Uterus (tissue), 3 donors: ENCODE measurements at regions not wholly inside any gene's neighbourhood (a gene's known extent, or its start where the extent isn't known, plus 50 kb on each side); places are given as distances from the start of the nearest gene placed in this dataset.

Experiments used
- DNase-seq, 2 donors: peaks; one replicate each; pipeline ENCODE4 v3.0.0-alpha.2; 2019 to 2020
- H3K27ac ChIP-seq, 2 donors: fragments of 200-600 bp; sonication (generic); 1 replicate in 1 of 2; 2 replicates in 1 of 2; pipeline ENCODE4 v1.5.1; 2016 to 2018
- H3K27me3 ChIP-seq, 2 donors: fragments of 200-600 bp; sonication (generic); one replicate each; pipeline ENCODE4 v1.5.1; 2018 to 2019; ENCODE audit warnings: control low read depth in 1 of 2
- H3K36me3 ChIP-seq, 2 donors: fragments of 200-600 bp; sonication (generic); one replicate each; pipeline ENCODE4 v1.5.1; 2019; ENCODE audit warnings: control low read depth in 1 of 2
- H3K4me1 ChIP-seq, 2 donors: fragments of 200-600 bp; sonication (generic); one replicate each; pipeline ENCODE4 v1.5.1; 2018 to 2019; ENCODE audit warnings: control low read depth in 1 of 2
- H3K4me3 ChIP-seq, 2 donors: fragments of 200-600 bp; sonication (generic); 1 replicate in 1 of 2; 2 replicates in 1 of 2; pipeline ENCODE4 v1.5.1; 2018 to 2019; ENCODE audit warnings: mild to moderate bottlenecking in 1 of 2
- H3K9me3 ChIP-seq, 2 donors: fragments of 200-600 bp; sonication (generic); one replicate each; pipeline ENCODE4 v1.5.1; 2019; ENCODE audit warnings: control low read depth in 1 of 2
- CTCF ChIP-seq, 4 experiments: fragments of 200-600 bp in 2 of 4; fragments of 450-650 bp in 2 of 4; sonication (generic) in 2 of 4; IDR thresholded peaks; one replicate each; pipeline ENCODE4 v1.5.1; 2016 to 2019; ENCODE audit warnings: antibody characterized with exemption in 4 of 4, mild to moderate bottlenecking in 2 of 4, moderate library complexity in 1 of 4
- POLR2A ChIP-seq, 2 donors: fragments of 450-650 bp; IDR thresholded peaks; one replicate each; pipeline ENCODE4 v1.6.1; 2016; ENCODE audit warnings: antibody characterized with exemption in 2 of 2, mild to moderate bottlenecking in 1 of 2, moderate library complexity in 1 of 2
- intact Hi-C: fragments of 100-400 bp; cut with DNase I; formaldehyde crosslinking; loops from one replicate; pipeline ENCODE4 v1.15.1; 2023; ENCODE audit warnings: low total_unique reads
- donor health status: DM: yes; HTN: yes; CAD: no.

GRCh38 chr16:79501446-79501845 lies 99.1 kb downstream of the MAF start:
- H3K4me1 ChIP-seq = no peaks in the 10 kb centered on the region
- TF ChIP-seq CTCF (IDR thresholded peaks at IDR 0.05) = no peak
- no peak for TF ChIP-seq POLR2A (IDR thresholded peaks at IDR 0.05)

GRCh38 chr16:79500866-79501265 lies 99.7 kb downstream of the MAF start:
- Histone ChIP-seq H3K27me3 (no peaks in the 10 kb centered on the region), H3K4me3 (no peak overlapping the region), H3K9me3 (no peaks in the 10 kb centered on the region), H3K4me1 (no peaks in the 10 kb centered on the region), H3K36me3 (no peaks in the 10 kb centered on the region), H3K27ac (no peak overlapping the region)
- intact Hi-C loops = no loop called here
- no peak for DNase-seq
- TF ChIP-seq POLR2A (IDR thresholded peaks at IDR 0.05) (no peak), CTCF (IDR thresholded peaks at IDR 0.05) (no peak)

More at GRCh38 chr16:79501446-79501845, 99.1 kb downstream of the MAF start:
- H3K27me3 ChIP-seq = no peaks in the 10 kb centered on the region
- no peak for DNase-seq
- H3K9me3 ChIP-seq = no peaks in the 10 kb centered on the region
- no peaks in the 10 kb centered on the region for H3K36me3 ChIP-seq
- intact Hi-C loops = no loop called here
- no peak overlapping the region for H3K4me3 ChIP-seq
- no peak overlapping the region for H3K27ac ChIP-seq

GRCh38 chr16:79500286-79500685 lies 100.3 kb downstream of the MAF start:
- H3K4me1 ChIP-seq = no peaks in the 10 kb centered on the region
- intact Hi-C loops = no loop called here
- H3K36me3 ChIP-seq = no peaks in the 10 kb centered on the region
- TF ChIP-seq POLR2A (IDR thresholded peaks at IDR 0.05) (no peak), CTCF (IDR thresholded peaks at IDR 0.05) (no peak)
- H3K27ac ChIP-seq = no peak overlapping the region
- DNase-seq = no peak
- no peaks in the 10 kb centered on the region for H3K27me3 ChIP-seq
- no peak overlapping the region for H3K4me3 ChIP-seq
- H3K9me3 ChIP-seq = no peaks in the 10 kb centered on the region

- Histone ChIP-seq H3K36me3 (no peaks in the 10 kb centered on the region), H3K4me1 (no peaks in the 10 kb centered on the region), H3K27me3 (no peaks in the 10 kb centered on the region), H3K4me3 (no peak overlapping the region), H3K9me3 (no peaks in the 10 kb centered on the region), H3K27ac (no peak overlapping the region)
- TF ChIP-seq CTCF (IDR thresholded peaks at IDR 0.05) = no peak
- no peak for TF ChIP-seq POLR2A (IDR thresholded peaks at IDR 0.05)
- DNase-seq = no peak
- intact Hi-C loops = no loop called here
Measured at GRCh38 chr16:79498928-79499327, 101.6 kb downstream of the MAF start.

- intact Hi-C loops = no loop called here
- Histone ChIP-seq H3K27ac (no peak overlapping the region), H3K4me1 (no peaks in the 10 kb centered on the region), H3K27me3 (no peaks in the 10 kb centered on the region), H3K4me3 (no peak overlapping the region), H3K9me3 (no peaks in the 10 kb centered on the region), H3K36me3 (no peaks in the 10 kb centered on the region)
- DNase-seq = no peak
- TF ChIP-seq POLR2A (IDR thresholded peaks at IDR 0.05) = no peak
- no peak for TF ChIP-seq CTCF (IDR thresholded peaks at IDR 0.05)
Measured at GRCh38 chr16:79497606-79498350, 102.8 kb downstream of the MAF start.
